Thoracic aorta (tissue), 2 donors: ENCODE measurements at regions not wholly inside any gene's neighbourhood (a gene's known extent, or its start where the extent isn't known, plus 50 kb on each side); places are given as distances from the start of the nearest gene placed in this dataset.

Source experiments
- ATAC-seq: fragments of 150-250 bp; one replicate; pipeline ENCODE4 v1.8.0; 2017; ENCODE audit warnings: low read depth; ENCODE audit not compliant: insufficient number of reproducible peaks, low FRiP score
- DNase-seq: peaks from one replicate; pipeline ENCODE4 v3.0.0-alpha.2; 2020; ENCODE audit warnings: low spot score
- H3K27ac ChIP-seq, 2 donors: fragments of 200-600 bp; sonication (generic); 1 replicate in 1 of 2; 2 replicates in 1 of 2; pipeline ENCODE4 v1.5.1; 2016; ENCODE audit warnings: mild to moderate bottlenecking in 2 of 2, moderate library complexity in 2 of 2
- H3K27me3 ChIP-seq: fragments of 200-600 bp; sonication (generic); replicated peaks from 2 replicates; pipeline ENCODE4 v1.6.0; 2016; ENCODE audit warnings: mild to moderate bottlenecking; ENCODE audit not compliant: insufficient read depth
- H3K36me3 ChIP-seq: fragments of 200-600 bp; sonication (generic); one replicate; pipeline ENCODE4 v1.5.1; 2016
- H3K4me1 ChIP-seq, 2 donors: fragments of 200-600 bp; sonication (generic); 1 replicate in 1 of 2; 2 replicates in 1 of 2; pipeline versions ENCODE4 v1.5.1 to v1.6.0; 2016; ENCODE audit warnings: low read depth in 2 of 2, mild to moderate bottlenecking in 1 of 2; ENCODE audit not compliant: control insufficient read depth in 1 of 2
- H3K4me3 ChIP-seq: fragments of 200-600 bp; sonication (generic); 2 replicates; pipeline ENCODE4 v1.5.1; 2016; ENCODE audit warnings: mild to moderate bottlenecking
- H3K9me3 ChIP-seq: fragments of 200-600 bp; sonication (generic); 2 replicates; pipeline ENCODE4 v1.5.1; 2016
- CTCF ChIP-seq: fragments of 200-600 bp; sonication (generic); IDR thresholded peaks from one replicate; pipeline ENCODE4 v1.5.1; 2019; ENCODE audit warnings: antibody characterized with exemption

DNA sequence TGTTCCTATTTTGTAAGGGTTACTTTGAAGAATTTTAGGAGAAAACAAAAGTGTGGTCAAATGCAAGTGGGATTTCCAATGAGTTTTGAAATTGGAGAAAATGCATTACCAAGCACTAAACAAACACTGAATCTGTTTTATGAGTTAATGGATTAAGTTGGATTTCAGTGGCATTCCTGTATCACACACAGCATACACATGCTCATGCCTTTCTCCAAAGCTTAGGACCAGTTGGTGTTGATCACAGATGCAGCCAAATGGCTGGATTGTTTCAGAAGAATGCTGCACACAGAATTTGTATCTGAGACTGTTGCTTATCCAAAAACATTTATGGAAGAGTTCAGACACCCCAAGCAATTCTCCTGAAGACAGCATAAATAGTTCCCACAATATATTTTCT lies 611.1 kb downstream of the ACTL7B start:
- Histone ChIP-seq H3K4me1 (no peaks in the 10 kb centered on the region), H3K27me3 (no peaks in the 10 kb centered on the region), H3K4me3 (no peak overlapping the region), H3K9me3 (no peaks in the 10 kb centered on the region), H3K27ac (no peak overlapping the region), H3K36me3 (no peaks in the 10 kb centered on the region)
- ATAC-seq (no peak), DNase-seq (no peak)
- TF ChIP-seq CTCF, result no peak

- Histone ChIP-seq H3K36me3 (no peaks in the 10 kb centered on the region), H3K9me3 (no peaks in the 10 kb centered on the region), H3K4me3 (no peak overlapping the region), H3K27me3 (no peaks in the 10 kb centered on the region), H3K4me1 (no peaks in the 10 kb centered on the region), H3K27ac (no peak overlapping the region)
- no peak for TF ChIP-seq CTCF
- no peak for DNase-seq
- no peak for ATAC-seq
These were observed 614.3 kb downstream of the ACTL7B start for GRCh38 chr9:108241384-108242073.

- DNase-seq (no peak), ATAC-seq (no peak)
- no peaks in the 10 kb centered on the region for H3K9me3 ChIP-seq
- H3K27me3 ChIP-seq, result no peaks in the 10 kb centered on the region
- no peaks in the 10 kb centered on the region for H3K4me1 ChIP-seq
- no peaks in the 10 kb centered on the region for H3K36me3 ChIP-seq
- no peak overlapping the region for H3K4me3 ChIP-seq
- TF ChIP-seq CTCF, result no peak
- no peak overlapping the region for H3K27ac ChIP-seq
These were observed 616.0 kb downstream of the ACTL7B start for GRCh38 chr9:108239696-108240321.

DNA sequence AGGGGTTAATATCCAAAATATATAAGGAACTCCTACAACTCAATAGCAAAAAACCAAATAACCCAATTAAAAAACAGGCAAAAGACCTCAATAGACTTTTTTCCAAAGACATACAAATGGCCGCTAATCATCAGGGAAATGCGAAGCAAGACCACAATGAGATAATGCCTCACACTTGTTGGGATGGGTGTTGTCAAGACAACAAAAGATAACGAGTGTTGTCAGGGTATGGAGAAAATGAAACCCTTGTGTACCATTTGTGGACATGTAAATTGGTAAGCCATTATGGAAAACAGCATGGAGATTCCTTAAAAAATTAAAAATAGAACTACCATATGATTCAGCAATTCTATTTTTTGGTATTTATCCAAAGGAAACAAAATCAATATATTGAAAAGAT lies 620.2 kb downstream of the ACTL7B start:
- ATAC-seq (no peak), DNase-seq (no peak)
- TF ChIP-seq CTCF, result no peak
- H3K9me3 ChIP-seq, result no peaks in the 10 kb centered on the region
- H3K27ac ChIP-seq, result no peak overlapping the region
- no peaks in the 10 kb centered on the region for H3K27me3 ChIP-seq
- no peak overlapping the region for H3K4me3 ChIP-seq
- no peaks in the 10 kb centered on the region for H3K4me1 ChIP-seq
- no peaks in the 10 kb centered on the region for H3K36me3 ChIP-seq

DNA sequence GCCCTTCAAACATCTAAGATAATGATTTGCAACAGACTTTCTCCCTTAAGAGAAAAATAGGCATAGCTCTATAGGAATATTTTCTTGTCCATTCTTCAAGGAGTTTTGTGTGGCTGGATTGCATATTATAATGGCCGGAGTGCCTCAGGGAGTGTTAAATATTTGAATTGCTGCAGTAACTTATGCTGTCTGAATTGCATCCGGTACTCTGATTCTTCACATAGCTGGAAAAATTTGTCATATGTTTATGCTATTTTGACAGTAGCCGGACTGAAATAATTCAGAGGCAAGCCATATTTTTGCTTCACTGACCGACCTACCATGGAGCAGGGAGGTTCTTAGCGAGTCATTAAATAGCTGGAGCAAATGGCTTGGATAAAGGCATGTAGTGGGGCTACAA lies 621.0 kb downstream of the ACTL7B start:
- Histone ChIP-seq H3K27me3 (no peaks in the 10 kb centered on the region), H3K9me3 (no peaks in the 10 kb centered on the region), H3K4me1 (no peaks in the 10 kb centered on the region), H3K4me3 (no peak overlapping the region), H3K27ac (no peak overlapping the region), H3K36me3 (no peaks in the 10 kb centered on the region)
- no peak for ATAC-seq
- TF ChIP-seq CTCF, result no peak
- no peak for DNase-seq
